HepG2 (cell line): ENCODE measurements at regions not wholly inside any gene's neighbourhood (a gene's known extent, or its start where the extent isn't known, plus 50 kb on each side); places are given as distances from the start of the nearest gene placed in this dataset.
A peak's percentile ranks its signal among the peaks of the same experiment; 100 is the strongest.

Experiments
- ARID3A ChIP-seq: IDR thresholded peaks from 2 replicates; pipeline ENCODE4 v1.6.1; 2012; ENCODE audit warnings: low read depth, low read length, improper control_type of control experiment
- ARNT2 ChIP-seq: sonication (generic); formaldehyde crosslinking; IDR thresholded peaks from 2 replicates; pipeline ENCODE4 v1.8.0; 2022; ENCODE audit warnings: mild to moderate bottlenecking, low read depth, missing genetic modification reagents, moderate library complexity
- ATF2 ChIP-seq: sonication (generic); formaldehyde crosslinking; IDR thresholded peaks from 2 replicates; pipeline ENCODE4 v1.4.0; 2020; ENCODE audit warnings: missing genetic modification reagents
- CENPT ChIP-seq: sonication (generic); formaldehyde crosslinking; IDR thresholded peaks from 2 replicates; pipeline ENCODE4 v1.8.0; 2022; ENCODE audit warnings: low read depth, mild to moderate bottlenecking, moderate library complexity, missing genetic modification reagents
- CERS6 ChIP-seq: sonication (generic); formaldehyde crosslinking; IDR thresholded peaks from 2 replicates; pipeline ENCODE4 v1.5.0; 2020; ENCODE audit warnings: missing genetic modification reagents
- DNMT1 ChIP-seq: sonication (generic); formaldehyde crosslinking; IDR thresholded peaks from 2 replicates; pipeline ENCODE4 v1.5.1; 2020; ENCODE audit warnings: mild to moderate bottlenecking, missing genetic modification reagents
- FOSL1 ChIP-seq: sonication (generic); formaldehyde crosslinking; IDR thresholded peaks from 2 replicates; pipeline ENCODE4 v1.9.0; 2021; ENCODE audit warnings: missing genetic modification reagents, borderline replicate concordance
- GRHL1 ChIP-seq: sonication (generic); formaldehyde crosslinking; conservative IDR thresholded peaks from 2 replicates; pipeline ENCODE4 v1.8.0; 2022; ENCODE audit warnings: missing genetic modification reagents
- HDAC2 ChIP-seq: sonication (generic); formaldehyde crosslinking; IDR thresholded peaks from 2 replicates; pipeline ENCODE4 v1.4.0; 2020; ENCODE audit warnings: missing genetic modification reagents
- KDM3A ChIP-seq: IDR thresholded peaks from 2 replicates; pipeline ENCODE4 v1.6.1; 2018; ENCODE audit warnings: low read depth, missing compliant biosample characterization
- MAF1 ChIP-seq: sonication (generic); formaldehyde crosslinking; IDR thresholded peaks from 2 replicates; pipeline ENCODE4 v1.5.0; 2020; ENCODE audit warnings: missing genetic modification reagents, borderline replicate concordance
- MAFK ChIP-seq, 2 experiments: IDR thresholded peaks in 1 of 2; conservative IDR thresholded peaks in 1 of 2; 2 replicates each; pipeline ENCODE4 v1.6.1; 2011; ENCODE audit warnings: improper control_type of control experiment in 2 of 2, low read length in 2 of 2
- MED8 ChIP-seq: sonication (generic); formaldehyde crosslinking; IDR thresholded peaks from 2 replicates; pipeline ENCODE4 v1.8.1; 2023; ENCODE audit warnings: mild to moderate bottlenecking, missing genetic modification reagents; ENCODE audit not compliant: insufficient replicate concordance
- PPARG ChIP-seq: conservative IDR thresholded peaks from 2 replicates; pipeline ENCODE4 v1.6.1; 2016; ENCODE audit warnings: missing biosample characterization, missing genetic modification reagents
- TRIM24 ChIP-seq: sonication (generic); formaldehyde crosslinking; IDR thresholded peaks from 2 replicates; pipeline ENCODE4 v1.8.0; 2022; ENCODE audit warnings: mild to moderate bottlenecking, missing genetic modification reagents
- ZBTB39 ChIP-seq: sonication (generic); formaldehyde crosslinking; IDR thresholded peaks from 2 replicates; pipeline ENCODE4 v1.5.0; 2020; ENCODE audit warnings: missing genetic modification reagents
- ZFP82 ChIP-seq: sonication (generic); formaldehyde crosslinking; IDR thresholded peaks from 2 replicates; pipeline ENCODE4 v1.5.1; 2020; ENCODE audit warnings: mild to moderate bottlenecking, missing genetic modification reagents, borderline replicate concordance
- ZNF557 ChIP-seq: sonication (generic); formaldehyde crosslinking; IDR thresholded peaks from 2 replicates; pipeline ENCODE4 v1.4.0; 2020; ENCODE audit warnings: missing genetic modification reagents
- ZNF709 ChIP-seq: sonication (generic); formaldehyde crosslinking; IDR thresholded peaks from 2 replicates; pipeline ENCODE4 v1.5.0; 2020; ENCODE audit warnings: mild to moderate bottlenecking, missing genetic modification reagents

- TF ChIP-seq ZBTB39 (CRISPR knock-in tag) = no peak
- TF ChIP-seq PPARG (CRISPR knock-in tag) = peak; percentile 43; the same call in 1 of the 2 replicates
- no peak for TF ChIP-seq TRIM24 (CRISPR knock-in tag)
- 0 out of 2 replicates have a peak, but pooled peaks have one; percentile 8 for TF ChIP-seq FOSL1 (CRISPR knock-in tag)
- TF ChIP-seq KDM3A (CRISPR knock-in tag) = peak; percentile 52; the same call in 1 of the 2 replicates
- no peak for TF ChIP-seq GRHL1
- TF ChIP-seq MED8 (CRISPR knock-in tag) = no peak
- peak; percentile 85; the same call in 1 of the 2 replicates for TF ChIP-seq CENPT
- peak; percentile 73 for TF ChIP-seq ARNT2 (CRISPR knock-in tag)
- no peak for TF ChIP-seq MAFK (conservative IDR thresholded peaks at IDR 0.05 in 1 of 2, IDR thresholded peaks at IDR 0.05 in 1 of 2; ENCODE audit: low read length in 2 of 2)
- TF ChIP-seq CERS6 = 0 out of 2 replicates have a peak, but pooled peaks have one; percentile 6
- TF ChIP-seq DNMT1 = 0 out of 2 replicates have a peak, but pooled peaks have one; percentile 50
- peak; percentile 10 for TF ChIP-seq ARID3A
- 0 out of 2 replicates have a peak, but pooled peaks have one; percentile 16 for TF ChIP-seq ATF2 (CRISPR knock-in tag)
- TF ChIP-seq ZNF557 = no peak; the same call in 1 of the 2 replicates
- TF ChIP-seq ZFP82 (CRISPR knock-in tag) = 0 out of 2 replicates have a peak, but pooled peaks have one; percentile 20
- no peak for TF ChIP-seq MAF1 (CRISPR knock-in tag)
- TF ChIP-seq ZNF709 (CRISPR knock-in tag) = peak; percentile 14; the same call in 1 of the 2 replicates
- peak; percentile 27; the same call in 1 of the 2 replicates for TF ChIP-seq HDAC2 (CRISPR knock-in tag)
Observed at GRCh38 chr6:26216886-26217713, 129.9 kb downstream of the HFE start (continued).
